DMS53 treated with DMSO at 0.1 percent for 48 hours (cell line): ENCODE measurements at regions not wholly inside any gene's neighbourhood (a gene's known extent, or its start where the extent isn't known, plus 50 kb on each side); places are given as distances from the start of the nearest gene placed in this dataset.

Experiments
- DNase-seq: peaks from one replicate; lab custom pipeline; 2025; ENCODE audit not compliant: unreplicated experiment; lab: John Stamatoyannopoulos, UW

GRCh38 chr21:17987382-17988101 lies 168.4 kb upstream of the C21orf91 start:
- DNase-seq = no peak

- DNase-seq = no peak
Observed at GRCh38 chr21:17981060-17981740, 162.0 kb upstream of the C21orf91 start.

GRCh38 chr21:17979763-17980162 lies 160.6 kb upstream of the C21orf91 start:
- DNase-seq = no peak

GRCh38 chr21:17978895-17979294 lies 159.7 kb upstream of the C21orf91 start:
- DNase-seq = no peak

GRCh38 chr21:17976691-17977090 lies 157.5 kb upstream of the C21orf91 start:
- DNase-seq = no peak

GRCh38 chr21:17976139-17976538 lies 157.0 kb upstream of the C21orf91 start:
- no peak for DNase-seq

GRCh38 chr21:17967319-17967718 lies 148.2 kb upstream of the C21orf91 start:
- DNase-seq = no peak

GRCh38 chr21:17964716-17965115 lies 145.6 kb upstream of the C21orf91 start:
- DNase-seq = no peak

GRCh38 chr21:17964199-17964598 lies 145.0 kb upstream of the C21orf91 start:
- DNase-seq = no peak

- DNase-seq = no peak
Observed at GRCh38 chr21:17950591-17950990, 131.4 kb upstream of the C21orf91 start.

GRCh38 chr21:17949421-17949820 lies 130.3 kb upstream of the C21orf91 start:
- DNase-seq = no peak

GRCh38 chr21:17947531-17947930 lies 128.4 kb upstream of the C21orf91 start:
- no peak for DNase-seq

- no peak for DNase-seq
Observed at GRCh38 chr21:17931080-17931479, 111.9 kb upstream of the C21orf91 start.

- no peak for DNase-seq
Observed at GRCh38 chr21:17930093-17930492, 110.9 kb upstream of the C21orf91 start.

GRCh38 chr21:17929510-17929909 lies 110.4 kb upstream of the C21orf91 start:
- no peak for DNase-seq

- DNase-seq = peak; percentile 1
Observed at GRCh38 chr21:17925899-17926298, 106.7 kb upstream of the C21orf91 start.

- peak; percentile 41 for DNase-seq
Observed at GRCh38 chr21:17925000-17925610, 105.9 kb upstream of the C21orf91 start.

GRCh38 chr21:17921579-17922530 lies 102.7 kb upstream of the C21orf91 start:
- peak; percentile 25 for DNase-seq

- no peak for DNase-seq
Observed at GRCh38 chr21:17915976-17916375, 96.8 kb upstream of the C21orf91 start.

- DNase-seq = no peak
Observed at GRCh38 chr21:17911628-17912027, 92.5 kb upstream of the C21orf91 start.
